ENCODE measurements at regions not wholly inside any gene's neighbourhood (a gene's known extent, or its start where the extent isn't known, plus 50 kb on each side); places are given as distances from the start of the nearest gene placed in this dataset.

- no peaks in the 10 kb centered on the region for H3K27me3 Mint-ChIP-seq
- no peak for ATAC-seq
- DNase-seq = no peak
- H3K4me1 Mint-ChIP-seq = no peaks in the 10 kb centered on the region
- peaks cover 0 to 9% of the 10 kb centered on the region in 2 donors for H3K9me3 Mint-ChIP-seq
- H3K4me3 Mint-ChIP-seq = no peak overlapping the region
- no peak overlapping the region for H3K27ac Mint-ChIP-seq
Observed at GRCh38 chr15:47486040-47486439, 231.3 kb upstream of the SEMA6D start.

- peaks cover 0 to 9% of the 10 kb centered on the region in 2 donors for H3K9me3 Mint-ChIP-seq
- ATAC-seq = no peak
- no peaks in the 10 kb centered on the region for H3K27me3 Mint-ChIP-seq
- H3K4me3 Mint-ChIP-seq = no peak overlapping the region
- DNase-seq = no peak
- no peak overlapping the region for H3K27ac Mint-ChIP-seq
- no peaks in the 10 kb centered on the region for H3K4me1 Mint-ChIP-seq
Observed at GRCh38 chr15:47492195-47492594, 225.1 kb upstream of the SEMA6D start.

DNA sequence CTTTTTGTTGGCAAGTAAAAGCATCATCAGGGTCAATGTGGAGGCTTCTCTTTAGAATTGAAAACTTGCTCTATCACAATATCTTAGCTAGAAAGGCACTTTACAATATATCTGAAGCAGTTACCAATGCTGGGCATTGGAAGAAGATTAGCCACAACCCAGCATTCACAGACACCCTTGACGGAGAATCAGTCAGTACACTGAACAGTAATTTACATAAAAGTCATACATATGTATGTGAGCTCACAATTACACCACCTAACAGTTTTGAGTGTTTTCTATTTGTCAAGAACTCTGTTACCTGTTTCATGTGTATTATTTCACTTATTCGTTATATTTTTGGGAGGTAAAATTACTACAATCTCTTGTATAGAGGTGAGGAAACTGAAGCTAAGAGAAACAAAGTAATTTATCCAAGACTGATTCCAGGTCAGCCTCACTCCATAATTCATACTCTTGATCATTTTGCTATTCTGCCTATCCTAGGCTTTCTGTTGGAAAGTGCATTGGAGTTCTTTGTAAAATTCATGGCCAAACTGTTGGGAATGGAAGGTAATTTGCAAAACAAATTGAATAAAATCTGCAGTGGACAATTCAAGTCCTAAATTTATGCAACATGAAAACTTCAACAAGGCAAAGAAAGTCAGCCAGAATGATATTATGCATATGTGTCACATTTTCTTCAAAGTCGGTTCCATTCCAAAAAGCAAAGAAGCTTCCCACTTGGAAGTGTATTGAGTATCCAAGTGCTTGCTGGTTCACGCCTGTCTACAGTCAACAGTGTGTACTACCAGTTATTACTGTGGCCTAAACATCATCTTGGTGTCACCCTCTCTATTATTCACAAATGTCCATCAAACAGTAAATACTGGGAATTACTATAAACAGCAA lies 223.7 kb upstream of the SEMA6D start:
- DNase-seq = no peak
- H3K4me1 Mint-ChIP-seq = no peaks in the 10 kb centered on the region

DNA sequence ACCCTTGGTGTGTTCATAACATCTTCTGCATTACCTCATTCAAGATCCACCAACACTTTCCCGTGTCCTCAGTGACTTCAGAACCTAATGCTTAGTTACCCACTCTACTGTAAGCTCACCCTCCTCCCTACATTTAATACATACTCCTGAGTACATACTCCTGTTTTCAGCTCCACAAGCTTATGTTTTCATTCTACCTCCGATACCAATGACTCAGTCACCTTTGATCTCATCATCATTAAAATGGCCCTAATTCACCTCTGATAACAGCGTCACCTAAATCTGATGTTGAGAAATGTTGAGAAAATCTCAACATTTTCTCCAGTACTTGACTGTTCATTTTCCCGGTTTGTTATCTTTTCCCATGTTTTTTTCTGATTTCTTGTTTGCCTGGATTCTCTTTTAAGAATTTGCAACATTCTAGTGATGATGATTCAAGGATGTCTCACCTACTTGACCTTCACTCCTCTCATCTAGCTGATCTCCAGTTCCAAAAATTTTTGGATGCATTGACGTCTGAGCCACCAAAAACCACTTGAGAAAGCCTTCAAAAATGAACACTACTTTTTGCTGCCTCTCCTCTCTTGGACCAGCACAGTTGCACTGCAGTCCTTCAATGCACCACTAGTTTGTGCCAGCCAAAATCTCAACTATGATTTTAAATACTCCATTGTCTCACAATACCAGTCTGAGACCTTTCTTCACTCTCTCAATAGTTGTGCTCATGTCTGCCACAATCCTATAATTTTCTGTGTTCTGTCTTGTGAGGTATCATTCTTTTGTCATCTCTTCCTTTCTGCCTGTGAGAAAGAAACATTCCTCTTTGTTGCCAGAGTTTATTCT lies 220.7 kb upstream of the SEMA6D start:
- Mint-ChIP-seq H3K27ac (no peak overlapping the region), H3K4me3 (no peak overlapping the region), H3K9me3 (no peaks in the 10 kb centered on the region), H3K27me3 (no peaks in the 10 kb centered on the region), H3K4me1 (no peaks in the 10 kb centered on the region)
- ATAC-seq (no peak), DNase-seq (no peak)

More for the DNA sequence above, 223.7 kb upstream of the SEMA6D start:
- no peak overlapping the region for H3K4me3 Mint-ChIP-seq
- H3K27ac Mint-ChIP-seq = no peak overlapping the region
- no peaks in the 10 kb centered on the region for H3K9me3 Mint-ChIP-seq
- H3K27me3 Mint-ChIP-seq = no peaks in the 10 kb centered on the region
- ATAC-seq = no peak

DNA sequence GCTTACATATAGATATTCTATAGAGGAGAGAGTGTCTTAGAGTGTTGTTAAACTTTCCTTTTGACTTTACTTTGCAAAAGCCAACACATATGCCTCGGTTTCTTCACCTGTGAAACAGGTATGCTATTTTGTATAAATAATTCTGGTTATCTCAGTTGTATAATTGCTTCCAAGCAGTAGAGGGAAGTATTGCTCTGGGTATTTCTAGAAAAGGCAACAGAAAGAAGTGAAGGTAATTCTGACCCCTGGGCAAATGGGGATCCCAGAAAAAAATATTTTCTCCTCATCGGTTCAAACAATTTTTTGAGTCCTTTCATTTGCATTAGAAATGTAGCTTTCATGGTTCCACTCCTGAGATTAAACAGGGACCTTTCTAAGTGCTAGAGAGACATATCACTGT lies 216.5 kb upstream of the SEMA6D start:
- Mint-ChIP-seq H3K9me3 (no peaks in the 10 kb centered on the region), H3K4me3 (no peak overlapping the region), H3K4me1 (peaks cover 6% of the 10 kb centered on the region), H3K27ac (no peak overlapping the region), H3K27me3 (no peaks in the 10 kb centered on the region)
- ATAC-seq = no peak
- no peak for DNase-seq

GRCh38 chr15:47502041-47502440 lies 215.3 kb upstream of the SEMA6D start:
- Mint-ChIP-seq H3K27ac (no peak overlapping the region), H3K4me1 (peaks cover 6% of the 10 kb centered on the region), H3K4me3 (no peak overlapping the region), H3K9me3 (no peaks in the 10 kb centered on the region), H3K27me3 (no peaks in the 10 kb centered on the region)
- no peak for DNase-seq
- no peak for ATAC-seq

DNA sequence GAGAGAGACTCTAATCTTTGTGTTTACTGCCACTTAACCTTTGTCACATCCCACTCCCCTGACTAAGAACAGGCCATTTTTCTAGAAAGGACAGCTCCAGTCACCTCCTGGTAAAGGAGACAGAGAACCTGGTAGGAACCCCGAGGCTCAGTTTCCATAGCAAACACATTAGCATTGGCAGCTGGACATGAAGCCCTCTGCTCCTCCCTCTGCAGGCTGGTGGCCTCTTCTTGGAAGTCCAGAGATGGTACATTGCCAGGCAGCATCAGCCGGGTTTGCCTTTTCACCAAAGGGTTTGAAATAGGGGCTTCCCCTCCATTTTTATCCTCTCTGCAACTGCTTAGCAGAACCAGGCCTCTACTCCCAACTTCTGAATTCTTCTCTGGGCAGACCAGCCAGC lies 213.4 kb upstream of the SEMA6D start:
- Mint-ChIP-seq H3K4me1 (peaks cover 6% of the 10 kb centered on the region), H3K4me3 (no peak overlapping the region), H3K27ac (no peak overlapping the region), H3K9me3 (no peaks in the 10 kb centered on the region), H3K27me3 (no peaks in the 10 kb centered on the region)
- DNase-seq (no peak), ATAC-seq (no peak)

GRCh38 chr15:47504624-47505256 lies 212.6 kb upstream of the SEMA6D start:
- ATAC-seq = no peak
- Mint-ChIP-seq H3K27me3 (no peaks in the 10 kb centered on the region), H3K4me1 (peaks cover 6% of the 10 kb centered on the region), H3K27ac (no peak overlapping the region), H3K4me3 (no peak overlapping the region), H3K9me3 (peaks cover 0 to 1% of the 10 kb centered on the region in 2 donors)
- DNase-seq = no peak

DNA sequence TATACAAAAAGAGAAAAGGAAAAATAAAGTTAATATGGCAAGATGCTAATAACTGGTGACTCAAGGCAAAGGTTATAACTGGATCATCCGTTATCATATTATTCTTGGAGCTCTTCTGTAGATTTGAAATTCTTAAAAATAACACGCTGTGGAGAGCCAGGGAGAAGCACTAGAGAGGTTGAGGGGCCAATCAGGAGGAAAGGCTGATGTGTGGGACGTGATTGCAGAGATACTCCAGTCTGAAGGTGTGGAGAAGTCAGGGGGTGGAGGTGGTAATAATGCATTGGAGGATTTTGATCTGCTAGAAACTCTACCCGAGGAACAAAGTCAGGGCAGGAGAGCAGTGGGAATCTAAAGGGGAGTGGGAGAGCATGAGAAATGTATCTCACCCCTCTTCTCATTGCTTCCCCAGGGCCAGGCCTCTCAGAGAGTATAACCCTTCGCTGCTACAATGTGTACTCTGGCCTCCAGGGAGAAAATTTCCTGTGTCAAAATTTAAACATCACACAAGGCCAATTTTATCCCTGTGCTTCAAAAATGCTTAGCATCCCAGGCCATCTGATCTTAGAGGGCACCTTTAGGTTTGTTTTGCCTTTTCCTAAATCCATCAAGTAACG lies 211.5 kb upstream of the SEMA6D start:
- ATAC-seq (no peak), DNase-seq (no peak)
- no peak overlapping the region for H3K4me3 Mint-ChIP-seq
- H3K9me3 Mint-ChIP-seq = peaks cover 0 to 10% of the 10 kb centered on the region in 2 donors
- no peak overlapping the region for H3K27ac Mint-ChIP-seq
- H3K27me3 Mint-ChIP-seq = no peaks in the 10 kb centered on the region
- H3K4me1 Mint-ChIP-seq = peaks cover 6% of the 10 kb centered on the region

- Mint-ChIP-seq H3K9me3 (peaks cover 0 to 10% of the 10 kb centered on the region in 2 donors), H3K4me3 (no peak overlapping the region), H3K4me1 (peaks cover 6% of the 10 kb centered on the region), H3K27ac (no peak overlapping the region), H3K27me3 (no peaks in the 10 kb centered on the region)
- no peak for DNase-seq
- no peak for ATAC-seq
Observed at GRCh38 chr15:47506329-47507100, 210.8 kb upstream of the SEMA6D start.

DNA sequence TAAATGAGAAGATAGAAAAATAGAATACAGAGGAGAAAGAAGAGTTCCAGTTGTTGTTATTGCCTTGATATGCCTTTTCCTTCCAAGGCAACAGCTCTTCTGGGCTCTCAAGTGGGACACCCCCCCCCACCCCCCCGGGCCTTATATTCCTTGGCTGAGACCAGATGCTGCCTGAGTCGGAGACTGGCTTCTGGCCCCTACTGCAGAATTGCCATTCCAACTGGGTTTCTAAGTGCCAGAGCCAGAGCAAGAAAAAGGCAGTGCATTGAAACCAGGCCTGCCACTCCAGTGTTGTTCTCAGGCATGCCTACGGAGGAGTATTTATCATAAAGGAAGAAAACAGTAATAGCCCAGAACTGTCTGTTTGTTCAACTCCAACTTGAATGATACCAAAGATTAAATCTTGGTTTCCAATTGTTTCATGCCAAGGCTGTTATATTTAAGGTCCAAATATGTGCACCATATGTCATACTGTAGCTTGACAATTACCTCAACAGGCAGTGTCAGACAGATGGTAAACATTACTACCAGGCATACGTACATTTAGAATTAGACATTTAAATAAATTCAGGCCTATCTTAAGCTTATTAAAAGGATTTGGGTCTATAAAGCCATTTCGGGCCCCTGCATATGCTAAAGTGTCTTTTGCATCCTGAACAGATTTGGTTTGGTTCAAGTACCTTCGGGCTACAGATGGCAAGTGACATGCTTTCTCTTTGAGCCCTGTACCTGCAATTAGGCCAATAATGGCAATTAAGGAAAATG lies 209.9 kb upstream of the SEMA6D start:
- no peaks in the 10 kb centered on the region for H3K27me3 Mint-ChIP-seq
- H3K27ac Mint-ChIP-seq = no peak overlapping the region
- no peak overlapping the region for H3K4me3 Mint-ChIP-seq
- peaks cover 6% of the 10 kb centered on the region for H3K4me1 Mint-ChIP-seq
- H3K9me3 Mint-ChIP-seq = peaks cover 0 to 10% of the 10 kb centered on the region in 2 donors
- DNase-seq (no peak), ATAC-seq (no peak)

DNA sequence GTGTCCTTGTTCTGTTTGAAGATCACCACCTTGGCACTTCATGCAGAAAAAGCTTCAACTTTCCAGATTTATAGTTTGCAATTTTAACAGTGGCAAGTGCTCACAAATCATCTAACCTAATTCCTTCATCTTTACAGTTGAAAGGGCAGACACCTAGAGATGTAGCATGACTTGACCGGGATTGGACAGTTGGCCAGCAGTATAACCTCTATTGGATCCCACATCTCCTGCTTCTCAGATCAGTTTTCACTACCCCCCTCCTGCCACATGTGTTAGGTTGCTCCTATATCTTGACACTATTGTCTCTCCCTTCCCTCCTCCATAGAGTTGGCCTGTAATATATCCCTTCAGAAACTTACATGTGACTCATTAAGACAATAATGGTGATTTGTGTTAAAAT lies 206.0 kb upstream of the SEMA6D start:
- H3K9me3 Mint-ChIP-seq = peaks cover 0 to 10% of the 10 kb centered on the region in 2 donors
- H3K4me1 Mint-ChIP-seq = no peaks in the 10 kb centered on the region
- no peak for ATAC-seq
- H3K27ac Mint-ChIP-seq = no peak overlapping the region
- no peak overlapping the region for H3K4me3 Mint-ChIP-seq
- no peaks in the 10 kb centered on the region for H3K27me3 Mint-ChIP-seq
- no peak for DNase-seq

DNA sequence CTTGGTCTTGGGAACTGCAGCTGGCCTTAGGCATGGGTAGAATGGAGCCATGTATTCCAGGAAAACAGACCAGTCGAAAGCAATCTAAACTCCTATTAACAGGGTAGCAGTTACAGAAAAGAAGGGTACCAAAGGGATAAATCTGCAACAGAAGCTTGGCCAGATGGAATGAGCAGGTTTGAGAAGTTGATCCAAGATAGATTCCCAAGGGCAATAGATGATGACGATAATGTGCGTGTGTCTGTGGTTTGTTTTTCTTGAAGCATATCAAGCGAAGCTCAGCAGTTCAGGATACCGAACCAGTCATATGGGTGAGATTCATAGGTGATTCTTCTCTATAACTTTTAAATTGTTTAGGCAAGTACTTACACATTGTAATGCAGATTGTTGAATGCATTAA lies 203.8 kb upstream of the SEMA6D start:
- Mint-ChIP-seq H3K27ac (no peak overlapping the region), H3K4me1 (no peaks in the 10 kb centered on the region), H3K4me3 (no peak overlapping the region), H3K9me3 (peaks cover 0 to 10% of the 10 kb centered on the region in 2 donors), H3K27me3 (no peaks in the 10 kb centered on the region)
- ATAC-seq (no peak), DNase-seq (no peak)

GRCh38 chr15:47514200-47514652 lies 203.1 kb upstream of the SEMA6D start:
- Mint-ChIP-seq H3K27ac (no peak overlapping the region), H3K4me3 (no peak overlapping the region), H3K27me3 (no peaks in the 10 kb centered on the region), H3K4me1 (no peaks in the 10 kb centered on the region), H3K9me3 (peaks cover 0 to 10% of the 10 kb centered on the region in 2 donors)
- no peak for DNase-seq
- no peak for ATAC-seq

Data from stimulated activated naive CD8-positive, alpha-beta T cell treated with anti-CD3 and anti-CD28 coated beads, Interleukin-15, amount 100 ng/mL, for 72 hours (primary cell).